Esophagus muscularis mucosa (tissue), 4 donors: ENCODE measurements at regions not wholly inside any gene's neighbourhood (a gene's known extent, or its start where the extent isn't known, plus 50 kb on each side); places are given as distances from the start of the nearest gene placed in this dataset.

Experiments
- CTCF ChIP-seq, 3 experiments: fragments of 200-600 bp in 2 of 3; fragments of 450-650 bp in 1 of 3; sonication (generic) in 2 of 3; IDR thresholded peaks; one replicate each; pipeline ENCODE4 v1.5.1; 2017 to 2019; ENCODE audit warnings: antibody characterized with exemption in 3 of 3, mild to moderate bottlenecking in 2 of 3, moderate library complexity in 1 of 3
- EP300 ChIP-seq: sonication (generic); formaldehyde crosslinking; IDR thresholded peaks from one replicate; pipeline ENCODE4 v1.6.1; 2017; ENCODE audit warnings: antibody characterized with exemption
- POLR2A ChIP-seq: fragments of 450-650 bp; IDR thresholded peaks from one replicate; pipeline ENCODE4 v1.6.1; 2017; ENCODE audit warnings: antibody characterized with exemption, moderate library complexity, mild to moderate bottlenecking, low read depth

DNA sequence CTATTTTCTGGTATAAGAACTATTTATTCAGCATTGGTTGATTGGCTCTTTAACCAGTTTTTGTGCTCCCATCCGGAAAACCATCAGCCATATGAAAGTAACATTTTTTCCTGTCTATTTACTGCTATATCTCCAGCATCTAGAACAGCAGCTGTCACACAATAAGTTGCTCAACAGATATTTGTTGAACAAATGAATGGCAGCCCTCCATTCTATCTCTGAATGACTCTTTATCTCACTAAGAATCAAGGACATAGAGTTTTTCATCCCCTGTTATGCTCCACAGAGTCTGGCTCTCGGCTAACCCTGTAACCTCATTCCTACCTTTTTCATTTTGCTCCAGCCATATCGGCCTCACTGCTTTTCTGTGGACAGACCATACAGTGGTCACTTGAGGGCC, 145.5 kb downstream of the SLITRK6 start:
- TF ChIP-seq CTCF (IDR thresholded peaks at IDR 0.05) (no peak), POLR2A (no peak), EP300 (no peak)
